ENCODE measurements at regions not wholly inside any gene's neighbourhood (a gene's known extent, or its start where the extent isn't known, plus 50 kb on each side); places are given as distances from the start of the nearest gene placed in this dataset.

- no peak for TF ChIP-seq GATA1 (IDR thresholded peaks at IDR 0.05; ENCODE audit: low read depth, low read length)
- TF ChIP-seq POLR2A (IDR thresholded peaks at IDR 0.05; ENCODE audit: low read length): no peak
These were observed 159.1 kb downstream of the HS3ST3B1 start for GRCh38 chr17:14459955-14460354.
